Germinal center (tissue), 1 donor: ENCODE measurements at regions not wholly inside any gene's neighbourhood (a gene's known extent, or its start where the extent isn't known, plus 50 kb on each side); places are given as distances from the start of the nearest gene placed in this dataset.
"Not testable (repeated sequence)": the region's sequence is repeated elsewhere in the genome, so short reads cannot be mapped to it uniquely, and the experiment has no call there.

Experiments used
- DNase-seq: peaks from one replicate; pipeline ENCODE4 v3.0.0; 2012; ENCODE audit warnings: mixed read lengths, low spot score

DNA sequence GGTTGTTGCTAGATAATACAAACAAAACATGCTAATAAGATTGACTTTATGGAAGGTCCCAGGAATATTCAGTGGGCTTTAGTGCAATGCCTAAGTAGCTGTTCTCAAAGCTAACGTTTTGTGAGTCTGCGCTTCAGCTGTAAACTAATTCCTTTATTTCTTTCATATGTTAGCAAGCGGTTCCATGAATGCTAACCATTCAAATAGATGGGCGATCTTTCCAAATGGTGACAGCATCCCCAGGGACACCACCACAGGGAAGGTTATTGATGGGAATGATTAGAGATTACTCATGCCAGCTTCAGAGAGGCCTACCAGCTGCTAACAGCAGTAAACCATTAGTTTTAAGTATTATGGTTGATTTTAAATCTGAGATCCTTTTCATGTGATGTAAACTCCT, 405.7 kb upstream of the MCTP2 start:
- no peak for DNase-seq

DNA sequence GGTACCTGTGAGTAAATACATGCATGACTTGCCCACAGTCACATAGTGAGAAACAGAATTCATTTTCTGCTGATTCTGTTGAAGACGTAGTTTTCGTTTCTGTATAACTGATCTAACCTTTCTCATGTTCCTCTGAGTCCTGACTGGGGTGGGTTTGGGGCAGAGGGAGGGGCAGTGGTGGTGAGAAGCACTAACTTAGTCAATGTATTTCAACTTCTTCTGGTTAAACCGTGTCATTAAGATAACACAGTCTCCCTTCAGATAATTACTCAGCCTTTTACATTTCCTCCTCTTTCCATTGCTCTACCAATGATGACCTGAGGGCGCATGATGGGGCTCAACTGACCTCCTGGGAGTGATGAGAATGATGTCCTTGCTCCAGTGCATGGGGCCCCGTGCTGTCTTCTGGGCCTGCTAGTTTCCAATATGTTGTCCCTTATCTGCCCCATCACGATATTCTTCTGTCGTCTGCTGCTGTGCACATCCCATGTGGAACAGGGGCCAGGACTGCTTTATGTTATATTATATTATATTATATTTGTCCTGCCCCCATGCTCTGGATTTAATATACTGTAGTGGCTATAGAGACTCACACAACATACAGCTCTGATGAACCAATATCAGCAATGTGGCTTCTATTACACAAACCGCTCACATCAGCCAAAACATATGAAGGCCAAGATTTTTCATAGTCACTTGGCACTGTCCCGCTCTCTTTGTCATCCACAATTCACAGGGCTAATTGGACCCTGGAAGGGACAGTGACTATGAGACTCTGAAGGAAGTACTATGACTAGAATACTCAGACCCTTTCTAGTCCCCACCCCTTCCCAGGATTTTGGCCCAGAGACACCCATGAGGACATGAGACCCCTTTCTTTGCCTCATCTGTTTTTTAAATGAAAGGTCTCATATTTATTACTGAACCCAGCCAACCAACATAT, 407.1 kb upstream of the MCTP2 start:
- DNase-seq: no peak

DNA sequence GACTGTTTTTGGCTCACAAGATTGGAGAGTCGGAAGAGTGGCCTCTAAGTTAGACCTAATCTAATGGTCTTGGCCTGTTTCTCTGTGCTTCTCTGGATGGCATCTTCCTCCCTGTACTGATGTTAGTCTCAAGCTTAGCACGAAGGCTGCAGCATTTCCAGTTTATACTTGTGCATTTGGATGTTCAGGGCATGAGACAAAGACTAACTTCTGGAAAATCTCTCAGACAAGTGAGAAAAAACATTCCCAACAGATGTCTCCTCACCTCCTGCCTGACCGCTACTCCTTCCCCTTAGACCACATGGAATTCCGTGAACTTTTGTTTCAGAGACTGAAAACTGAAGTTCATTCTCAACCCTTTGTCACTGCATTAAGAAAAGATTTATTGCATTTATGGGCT, 410.8 kb upstream of the MCTP2 start:
- no peak for DNase-seq

DNA sequence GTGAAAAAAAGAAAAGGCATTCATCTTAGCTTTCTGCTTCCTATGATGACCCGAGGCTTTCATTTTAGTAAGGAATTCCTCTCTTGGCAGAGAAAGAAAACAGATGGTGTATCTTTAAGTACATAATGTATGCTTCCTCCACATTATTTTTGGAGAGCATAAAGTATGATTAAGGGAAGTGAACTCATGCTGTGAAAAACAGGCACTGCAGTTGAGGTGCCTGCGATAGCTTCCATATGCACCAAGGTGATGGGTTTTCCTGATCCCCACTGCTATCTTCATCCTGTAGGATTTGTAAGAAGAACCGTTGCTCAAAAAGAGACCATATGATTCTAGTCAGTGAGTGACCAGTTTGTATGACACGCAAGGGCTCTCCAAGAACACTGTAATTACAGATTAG, 411.5 kb upstream of the MCTP2 start:
- no peak for DNase-seq

DNA sequence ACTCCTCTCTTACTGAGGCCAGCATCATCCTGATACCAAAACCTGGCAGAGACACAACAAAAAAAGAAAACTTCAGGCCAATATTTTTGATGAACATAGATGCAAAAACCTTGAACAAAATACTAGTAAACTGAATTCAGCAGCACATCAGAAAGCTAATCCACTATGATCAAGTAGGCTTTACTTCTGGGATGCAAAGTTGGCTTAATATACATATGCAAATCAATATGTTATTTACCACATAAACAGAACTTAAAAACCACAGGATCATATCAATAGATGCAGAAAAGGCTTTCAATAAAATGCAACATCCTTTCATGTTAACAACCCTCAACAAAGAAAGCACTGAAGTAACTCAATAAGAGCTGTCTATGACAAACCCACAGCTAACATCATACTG, 414.5 kb upstream of the MCTP2 start:
- no peak for DNase-seq

DNA sequence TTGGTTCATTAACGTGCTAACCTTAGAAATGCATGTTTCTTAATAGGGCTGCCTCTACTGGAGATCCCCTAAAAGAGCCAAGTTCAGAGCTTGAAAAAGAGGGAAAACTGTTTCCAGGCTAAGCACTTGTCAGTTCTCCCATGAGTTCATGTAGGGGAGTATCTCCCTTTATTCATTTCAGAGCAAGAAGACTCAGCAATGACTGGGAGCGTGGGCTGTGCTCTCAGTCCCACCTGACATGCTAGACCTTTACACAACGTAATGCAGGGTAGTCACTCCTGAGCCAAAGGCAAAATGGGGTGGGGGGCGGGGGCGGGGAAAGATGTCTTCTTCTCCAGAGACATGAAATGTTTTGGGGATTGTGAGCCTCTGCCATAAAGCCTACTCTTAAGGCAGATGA, 420.1 kb upstream of the MCTP2 start:
- no peak for DNase-seq

DNA sequence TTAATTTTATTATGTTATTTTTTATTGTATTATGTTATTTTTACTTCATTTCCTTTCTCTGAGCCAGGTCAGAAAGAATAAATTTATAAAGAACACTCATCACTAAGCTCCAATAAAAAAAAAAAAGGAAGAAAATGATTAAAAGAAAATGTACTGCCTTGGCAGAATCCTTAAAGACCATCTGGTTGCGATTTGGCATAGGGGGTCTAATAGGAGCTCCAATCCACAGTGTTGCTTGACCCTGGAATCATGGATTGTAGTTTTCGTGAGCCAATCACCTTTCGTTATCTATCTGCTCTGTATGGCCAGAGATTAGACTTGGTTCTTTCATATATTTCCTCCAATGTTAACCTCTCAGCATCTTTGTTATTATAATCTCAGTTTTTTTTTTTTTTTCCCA, 421.8 kb upstream of the MCTP2 start:
- no peak for DNase-seq

DNA sequence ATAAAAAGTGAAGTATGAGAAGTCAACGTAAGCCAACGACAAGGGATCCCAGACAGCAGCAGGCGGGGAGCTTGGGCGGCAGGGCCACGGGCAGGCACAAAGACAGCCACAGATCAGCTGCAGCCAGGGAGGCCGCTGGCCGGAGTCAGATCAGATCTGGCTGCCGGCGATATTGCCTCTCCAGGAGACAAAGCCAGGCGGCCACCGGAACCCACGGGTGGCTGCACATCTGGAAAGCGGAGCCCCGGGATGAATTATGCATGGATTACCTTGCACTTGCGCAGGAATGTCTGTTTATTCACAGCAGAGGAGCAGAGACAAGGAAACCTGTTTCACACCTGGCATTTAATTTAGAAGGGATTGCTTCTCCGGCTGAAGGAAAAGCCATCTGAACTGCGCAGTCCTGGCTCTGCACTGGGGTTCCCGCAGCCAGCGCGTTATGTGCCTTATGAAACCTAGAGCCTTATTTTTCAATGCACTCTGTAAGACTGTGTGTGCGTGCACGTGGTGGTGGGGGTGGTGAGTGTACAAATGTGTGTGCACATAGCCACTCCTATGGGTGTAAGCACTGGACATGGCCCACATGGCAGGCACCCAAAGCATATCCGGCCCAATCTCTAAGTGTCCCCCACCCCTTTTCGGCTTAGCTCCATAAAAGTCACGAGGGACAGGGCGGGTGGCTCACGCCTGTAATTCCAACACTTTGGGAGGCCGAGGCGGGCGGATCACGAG, 427.8 kb upstream of the MCTP2 start:
- no peak for DNase-seq

DNA sequence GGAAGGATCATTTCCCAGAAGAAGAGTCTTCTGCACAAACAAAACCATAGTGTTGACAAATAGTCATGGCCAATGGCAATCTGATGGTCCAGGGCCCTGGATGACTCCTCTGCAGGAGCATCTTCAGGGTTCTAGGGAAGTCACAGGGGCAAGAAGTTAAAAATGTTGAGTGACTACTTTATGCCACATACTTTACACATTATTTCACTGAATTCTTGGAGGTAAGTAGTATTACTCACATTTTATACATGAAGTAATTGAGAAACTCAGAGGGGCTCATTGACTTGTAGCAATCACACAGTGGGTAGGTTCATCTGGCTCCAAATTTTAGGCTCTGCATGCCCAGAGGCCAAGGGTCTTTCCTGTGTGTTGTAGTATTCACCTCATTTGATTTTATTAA, 430.2 kb upstream of the MCTP2 start:
- no peak for DNase-seq

DNA sequence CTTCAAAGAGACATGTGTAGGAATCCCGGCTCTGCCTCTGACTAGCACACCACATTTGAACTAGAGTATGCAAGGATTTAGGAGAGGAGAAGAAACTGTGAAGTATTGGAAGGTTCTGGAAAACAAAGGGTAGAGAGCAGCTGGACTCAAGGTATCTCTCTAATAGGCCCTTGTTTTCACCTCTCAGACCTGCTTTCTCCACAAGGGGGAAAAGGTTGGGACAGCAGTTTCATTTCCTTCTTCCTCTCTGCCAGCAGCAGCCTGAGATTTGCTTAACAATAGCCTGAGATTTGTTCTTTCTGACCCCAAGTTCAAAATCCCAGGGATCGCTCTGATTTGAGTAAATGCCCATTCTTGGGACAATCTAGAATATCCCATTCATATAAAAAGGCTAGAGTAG, 430.6 kb upstream of the MCTP2 start:
- no peak for DNase-seq

DNA sequence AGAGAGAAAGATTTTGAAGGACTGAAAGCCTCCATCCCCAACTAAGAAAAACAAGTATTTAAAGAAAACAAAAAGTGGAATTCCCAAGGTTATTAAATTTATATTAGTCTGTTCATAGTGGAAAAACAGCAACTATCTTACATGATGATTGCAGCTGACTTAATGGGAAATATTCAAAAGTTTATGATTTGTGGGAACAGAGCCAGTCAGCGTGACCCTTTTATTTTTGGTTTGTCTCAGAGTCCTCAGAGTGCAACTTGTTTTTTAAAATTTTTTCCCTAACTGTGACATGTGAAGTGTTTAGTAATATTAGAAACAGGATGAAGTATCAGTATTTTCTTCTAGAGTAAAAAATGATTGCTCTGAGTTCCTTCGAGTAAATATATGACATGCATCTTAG, 441.9 kb upstream of the MCTP2 start:
- no peak for DNase-seq

DNA sequence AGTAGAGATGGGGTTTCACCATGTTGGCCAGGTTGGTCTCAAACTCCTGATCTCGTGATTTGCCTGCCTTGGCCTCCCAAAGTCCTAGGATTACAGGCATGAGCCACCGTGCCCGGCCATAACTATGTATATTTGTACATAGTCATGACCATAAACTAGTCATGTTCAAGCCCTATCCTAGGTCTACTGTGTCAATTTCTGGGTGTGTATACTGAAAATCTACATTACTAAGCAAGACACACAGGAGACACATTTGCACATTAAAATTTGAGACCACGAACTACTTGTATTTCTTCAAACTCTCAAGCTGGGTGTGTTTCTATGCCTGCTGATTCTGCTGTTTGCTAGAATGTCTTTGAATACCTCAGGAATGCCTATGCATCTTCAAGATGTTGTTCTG, 451.3 kb upstream of the MCTP2 start:
- no peak for DNase-seq

DNA sequence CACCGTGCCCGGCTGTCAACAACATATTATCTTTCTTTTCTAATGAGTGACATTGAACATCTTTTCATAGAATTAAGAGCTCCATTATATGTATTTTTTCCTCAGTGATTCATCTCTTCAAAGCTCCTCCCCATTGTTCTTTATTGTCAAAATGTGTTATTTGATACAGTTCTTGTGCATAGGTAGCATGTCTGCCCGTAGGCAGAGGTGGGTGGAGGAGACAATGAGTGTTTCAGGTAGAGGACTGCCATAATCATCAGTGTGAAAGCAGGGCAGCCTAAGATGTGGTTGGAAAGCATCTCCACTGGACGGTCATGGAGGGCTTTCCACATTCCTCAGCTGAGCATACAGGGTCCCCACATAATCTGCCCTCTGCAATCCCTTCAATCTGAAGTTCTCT, 452.0 kb upstream of the MCTP2 start:
- no peak for DNase-seq

DNA sequence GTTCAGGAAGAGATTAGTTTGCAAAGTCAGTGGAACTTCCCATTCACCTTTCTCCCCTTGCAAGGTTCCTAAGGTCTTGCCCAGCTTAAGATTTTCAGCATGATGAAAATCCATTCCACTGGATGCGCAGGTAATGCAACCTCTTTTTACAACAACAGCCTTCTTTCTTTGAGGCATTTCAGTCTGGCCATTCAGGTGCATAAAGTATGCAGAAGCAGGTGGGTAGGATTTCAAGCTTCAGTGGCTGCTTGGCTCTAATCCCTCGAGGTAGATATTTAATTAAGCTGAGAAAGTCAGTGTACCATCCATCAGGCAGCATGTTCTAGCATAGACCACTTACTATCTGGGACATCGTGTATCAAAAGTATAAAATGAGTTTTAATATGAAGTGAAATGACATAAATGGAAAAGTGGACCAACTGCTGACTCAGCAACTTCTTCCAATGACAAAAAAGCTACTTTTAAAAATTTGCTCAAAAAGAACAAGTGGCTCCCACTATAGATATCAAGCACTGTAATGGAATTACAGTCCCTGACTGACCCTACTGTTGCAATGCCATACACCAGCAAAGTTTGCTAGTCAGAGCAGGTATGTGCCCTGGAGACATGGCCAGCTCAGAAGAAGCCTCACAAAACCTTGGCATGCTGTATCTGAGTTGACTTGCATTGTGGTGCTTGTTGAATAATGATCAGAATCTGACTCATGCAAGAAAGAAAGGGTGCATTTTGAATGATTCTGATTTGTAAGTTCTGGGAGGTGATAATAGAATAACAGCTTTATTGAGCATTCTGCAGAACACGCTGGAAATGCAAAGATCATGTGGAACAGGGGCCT, 459.9 kb upstream of the MCTP2 start:
- no peak for DNase-seq

DNA sequence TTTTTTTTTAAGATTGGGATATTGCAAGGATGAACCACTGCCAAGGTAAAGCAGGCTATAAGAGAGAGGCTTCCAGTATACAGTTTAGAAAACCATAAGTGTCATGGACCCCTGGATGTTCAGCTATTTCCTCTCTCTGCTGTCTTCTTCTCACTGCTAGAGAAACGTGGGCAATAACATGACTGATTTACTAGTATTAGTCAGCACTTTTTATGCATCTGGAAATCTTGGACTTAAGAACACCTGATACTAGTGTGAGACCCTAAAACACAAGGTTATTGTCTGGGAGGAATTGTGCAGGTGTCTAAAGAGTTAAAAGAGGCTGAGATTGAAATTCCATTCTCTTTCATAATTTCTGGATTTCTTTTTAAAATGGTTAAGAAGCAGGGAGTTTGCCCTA, 460.6 kb upstream of the MCTP2 start:
- DNase-seq: no peak

DNA sequence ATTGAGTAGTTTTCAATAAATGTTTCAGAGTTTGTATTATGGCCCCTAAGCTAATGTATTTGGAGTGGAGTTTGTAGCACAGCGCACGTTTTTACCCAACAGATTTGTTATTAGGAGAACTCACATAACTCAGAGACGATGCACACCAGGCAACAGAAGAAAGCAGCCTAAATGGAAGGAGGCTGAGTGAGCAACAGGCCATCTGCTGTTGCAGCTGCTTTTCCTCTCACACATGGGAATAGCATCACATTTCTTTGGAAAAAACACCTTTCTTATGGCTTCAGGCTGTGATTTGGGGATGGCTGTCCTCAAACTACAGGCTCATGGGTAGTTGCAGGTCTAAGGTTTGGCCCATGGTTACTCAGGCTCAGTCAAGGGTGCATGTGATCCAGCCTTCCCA, 469.3 kb upstream of the MCTP2 start:
- no peak for DNase-seq

DNA sequence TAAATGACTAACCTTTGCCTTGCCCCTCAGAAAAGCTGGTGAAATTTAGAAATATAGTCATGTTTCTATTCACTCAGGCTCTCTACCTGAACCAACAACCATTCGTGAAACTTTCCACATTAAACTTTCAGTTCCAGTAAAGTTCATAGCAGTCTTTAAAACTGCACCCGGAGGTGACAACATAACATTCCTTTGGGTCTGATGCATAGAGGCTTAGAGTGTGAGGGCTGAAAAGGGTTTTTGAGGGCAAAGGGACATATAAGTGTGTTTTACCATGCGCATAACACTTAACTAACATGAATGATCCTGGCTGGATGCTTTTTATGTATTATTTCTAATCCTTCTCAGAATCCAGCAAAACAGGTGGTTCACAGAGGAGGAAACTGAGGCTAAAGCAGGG, 471.7 kb upstream of the MCTP2 start:
- DNase-seq: no peak

DNA sequence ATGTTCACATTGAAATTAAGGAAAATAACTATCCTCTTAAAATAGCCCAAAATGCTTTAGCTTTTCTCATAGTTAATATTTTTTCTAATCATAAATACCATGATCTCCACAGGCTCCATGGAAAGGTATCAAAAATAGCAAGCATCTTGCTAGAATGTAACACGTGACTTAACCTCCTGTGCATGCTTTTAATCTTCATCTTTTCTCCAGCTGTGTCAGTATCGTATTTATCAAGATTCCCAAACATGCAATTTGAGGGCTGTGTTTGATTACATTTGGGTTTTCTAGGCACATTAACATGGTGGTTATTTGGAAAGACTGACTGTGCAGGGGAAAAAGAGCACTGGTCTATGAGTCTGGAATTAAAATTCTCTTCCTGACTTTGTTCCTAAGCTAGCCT, 472.5 kb upstream of the MCTP2 start:
- DNase-seq: no peak

DNA sequence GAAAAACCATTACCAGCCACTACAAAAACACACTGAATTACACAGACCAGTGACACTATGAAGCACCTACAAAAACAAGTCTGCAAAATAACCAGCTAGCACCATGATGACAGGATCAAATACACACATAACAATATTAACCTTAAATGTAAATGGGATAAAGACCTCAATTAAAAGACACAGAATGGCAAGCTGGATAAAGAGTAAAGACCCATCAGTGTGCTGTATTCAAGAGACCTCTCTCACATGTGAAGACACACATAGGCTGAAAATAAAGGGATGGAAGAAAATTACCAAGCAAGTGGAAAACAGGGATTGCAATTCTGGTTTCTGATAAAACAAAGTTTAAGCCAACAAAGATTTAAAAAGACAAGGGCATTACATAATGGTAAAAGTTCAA, 482.7 kb upstream of the MCTP2 start:
- DNase-seq: no peak

DNA sequence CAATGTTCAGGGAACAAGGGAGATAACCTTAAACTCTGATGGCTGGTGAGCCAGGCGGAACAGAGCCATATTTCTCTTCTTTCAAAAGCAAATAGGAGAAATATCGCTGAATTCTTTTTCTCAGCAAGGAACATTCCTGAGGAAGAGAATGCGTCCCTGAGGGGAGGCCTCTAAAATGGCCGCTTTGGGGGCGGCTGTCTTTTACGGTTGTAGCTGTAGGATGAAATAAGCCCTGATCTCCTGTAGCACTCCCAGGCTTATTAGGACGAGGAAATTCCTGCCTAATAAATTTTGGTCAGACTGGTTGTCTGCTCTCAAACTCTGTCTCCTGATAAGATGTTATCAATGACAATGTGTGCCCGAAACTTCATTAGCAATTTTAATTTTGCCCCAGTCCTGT, 496.4 kb upstream of the MCTP2 start:
- DNase-seq: not testable (repeated sequence)

DNA sequence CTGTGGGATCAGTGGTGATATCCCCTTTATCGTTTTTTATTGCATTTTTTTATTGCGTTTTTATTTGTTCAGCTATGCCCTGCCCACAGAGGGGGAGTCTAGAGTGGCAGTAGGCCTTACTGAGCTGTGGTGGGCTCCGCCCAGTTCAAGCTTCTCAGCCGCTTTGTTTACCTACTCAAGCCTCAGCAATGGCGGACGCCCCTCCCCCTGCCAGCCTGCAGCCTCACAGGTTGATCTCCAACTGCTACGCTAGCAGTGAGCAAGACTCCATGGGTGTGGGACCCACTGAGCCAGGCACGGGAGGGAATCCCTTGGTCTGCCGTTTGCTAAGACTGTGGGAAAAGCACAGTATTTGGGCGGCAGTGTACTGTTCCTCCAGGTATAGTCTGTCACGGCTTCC, 500.6 kb upstream of the MCTP2 start:
- DNase-seq: no peak

DNA sequence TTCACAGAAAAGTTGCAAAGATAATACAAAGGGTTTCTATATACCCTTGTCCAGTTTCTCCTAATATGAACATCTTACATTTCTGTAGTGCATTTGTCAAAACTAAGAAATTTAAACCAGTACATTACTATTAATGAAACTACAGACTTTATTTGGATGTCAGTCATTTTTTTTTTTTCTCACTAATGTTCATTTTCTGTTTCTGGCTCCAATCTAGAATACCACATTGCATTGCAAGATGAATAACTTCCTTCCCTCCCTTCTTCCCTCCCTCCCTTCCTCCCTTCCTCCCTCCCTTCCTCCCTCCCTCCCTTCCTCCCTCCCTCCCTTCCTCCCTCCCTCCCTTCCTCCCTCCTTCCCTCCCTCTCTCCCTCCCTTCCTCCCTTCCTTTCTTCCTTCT, 509.2 kb upstream of the MCTP2 start:
- no peak for DNase-seq

DNA sequence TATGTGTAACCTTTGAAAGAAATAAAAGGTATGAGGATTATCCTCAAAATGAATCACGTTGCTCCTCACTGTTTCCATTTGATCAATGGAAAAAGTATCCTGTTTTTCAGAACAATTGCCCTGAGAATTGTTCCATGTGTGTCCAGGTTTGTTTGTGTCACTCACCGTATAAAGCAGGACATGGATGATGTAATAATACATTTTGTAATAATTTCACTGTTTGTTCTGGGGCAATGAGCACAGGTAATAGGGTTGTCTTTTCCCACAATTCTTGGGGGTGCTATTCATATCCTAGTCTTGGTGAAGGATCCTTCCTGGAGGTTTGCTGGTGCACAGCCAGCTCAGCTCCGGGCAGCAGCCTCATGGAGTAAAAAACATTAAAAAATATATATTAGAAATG, 510.8 kb upstream of the MCTP2 start:
- no peak for DNase-seq
